Sigmoid colon (tissue), 6 donors: ENCODE measurements at regions not wholly inside any gene's neighbourhood (a gene's known extent, or its start where the extent isn't known, plus 50 kb on each side); places are given as distances from the start of the nearest gene placed in this dataset.
A peak's percentile ranks its signal among the peaks of the same experiment; 100 is the strongest.

ENCODE experiments used
- DNase-seq: peaks from one replicate; pipeline ENCODE4 v3.0.0-alpha.2; 2019
- H3K27ac ChIP-seq, 4 donors: fragments of 200-600 bp; sonication (generic); one replicate each; pipeline ENCODE4 v1.5.1; 2016 to 2019; ENCODE audit warnings: mild to moderate bottlenecking in 1 of 4
- H3K27me3 ChIP-seq, 3 donors: fragments of 200-600 bp; sonication (generic); one replicate each; pipeline ENCODE4 v1.5.1; 2019; ENCODE audit warnings: mild to moderate bottlenecking in 1 of 3
- H3K36me3 ChIP-seq, 4 donors: fragments of 200-600 bp; sonication (generic); one replicate each; pipeline ENCODE4 v1.5.1; 2016 to 2019
- H3K4me1 ChIP-seq, 4 donors: fragments of 200-600 bp; sonication (generic); one replicate each; pipeline ENCODE4 v1.5.1; 2017 to 2019
- H3K4me3 ChIP-seq, 4 donors: fragments of 200-600 bp; sonication (generic); one replicate each; pipeline ENCODE4 v1.5.1; 2017 to 2019; ENCODE audit warnings: mild to moderate bottlenecking in 2 of 4, moderate library complexity in 1 of 4
- H3K9me3 ChIP-seq, 4 donors: fragments of 200-600 bp in 3 of 4; sonication (generic) in 3 of 4; one replicate each; pipeline versions ENCODE4 v1.5.1 to v1.6.1; 2013 to 2019
- EP300 ChIP-seq, 4 donors: sonication (generic); formaldehyde crosslinking; IDR thresholded peaks; one replicate each; pipeline ENCODE4 v1.6.1; 2017; ENCODE audit warnings: antibody characterized with exemption in 4 of 4
- POLR2A ChIP-seq, 2 donors: fragments of 450-650 bp; IDR thresholded peaks; one replicate each; pipeline ENCODE4 v1.6.1; 2016; ENCODE audit warnings: antibody characterized with exemption in 2 of 2, mild to moderate bottlenecking in 2 of 2, moderate library complexity in 2 of 2
- POLR2AphosphoS5 ChIP-seq, 4 donors: sonication (generic); formaldehyde crosslinking; IDR thresholded peaks; one replicate each; pipeline ENCODE4 v1.6.1; 2017; ENCODE audit warnings: antibody characterized with exemption in 4 of 4
- WGBS, 2 donors: extraction: QIAGEN DNeasy Blood & Tissue Kit; methylation state at CpG; one replicate each; pipeline ENCODE4 v1.1.7; 2013; 5-methylcytosine and 5-hydroxymethylcytosine counted together
- intact Hi-C: fragments of 100-400 bp; cut with DNase I; formaldehyde crosslinking; loops from one replicate; pipeline ENCODE4 v1.15.1; 2023
- TF ChIP-seq, protein P1 (sequence below), 4 experiments: fragments of 450-650 bp in 3 of 4; fragments of 200-600 bp in 1 of 4; IDR thresholded peaks; one replicate each; pipeline ENCODE4 v1.5.1; 2016 to 2019; ENCODE audit warnings: antibody characterized with exemption in 4 of 4, mild to moderate bottlenecking in 3 of 4, moderate library complexity in 2 of 4
- donor health status: healthy with polysubstance abuse.
- donor health status: healthy.

- Histone ChIP-seq H3K27ac (no peak overlapping the region), H3K4me1 (peaks cover 0 to 11% (median 0%) of the 10 kb centered on the region in 4 donors), H3K36me3 (no peaks in the 10 kb centered on the region), H3K27me3 (no peaks in the 10 kb centered on the region), H3K4me3 (no peak overlapping the region), H3K9me3 (no peaks in the 10 kb centered on the region)
- intact Hi-C loops = no loop called here
- WGBS, 2 donors = 73 to 79% methylated on average over 4 of the region's 4 CpGs
- TF ChIP-seq POLR2A (IDR thresholded peaks at IDR 0.05) = no peak
- TF ChIP-seq, protein P1, sequence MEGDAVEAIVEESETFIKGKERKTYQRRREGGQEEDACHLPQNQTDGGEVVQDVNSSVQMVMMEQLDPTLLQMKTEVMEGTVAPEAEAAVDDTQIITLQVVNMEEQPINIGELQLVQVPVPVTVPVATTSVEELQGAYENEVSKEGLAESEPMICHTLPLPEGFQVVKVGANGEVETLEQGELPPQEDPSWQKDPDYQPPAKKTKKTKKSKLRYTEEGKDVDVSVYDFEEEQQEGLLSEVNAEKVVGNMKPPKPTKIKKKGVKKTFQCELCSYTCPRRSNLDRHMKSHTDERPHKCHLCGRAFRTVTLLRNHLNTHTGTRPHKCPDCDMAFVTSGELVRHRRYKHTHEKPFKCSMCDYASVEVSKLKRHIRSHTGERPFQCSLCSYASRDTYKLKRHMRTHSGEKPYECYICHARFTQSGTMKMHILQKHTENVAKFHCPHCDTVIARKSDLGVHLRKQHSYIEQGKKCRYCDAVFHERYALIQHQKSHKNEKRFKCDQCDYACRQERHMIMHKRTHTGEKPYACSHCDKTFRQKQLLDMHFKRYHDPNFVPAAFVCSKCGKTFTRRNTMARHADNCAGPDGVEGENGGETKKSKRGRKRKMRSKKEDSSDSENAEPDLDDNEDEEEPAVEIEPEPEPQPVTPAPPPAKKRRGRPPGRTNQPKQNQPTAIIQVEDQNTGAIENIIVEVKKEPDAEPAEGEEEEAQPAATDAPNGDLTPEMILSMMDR (IDR thresholded peaks at IDR 0.05) = no peak
- no peak for TF ChIP-seq POLR2AphosphoS5 (IDR thresholded peaks at IDR 0.05)
- TF ChIP-seq EP300 (IDR thresholded peaks at IDR 0.05) = no peak
- DNase-seq = no peak
Observed at GRCh38 chr10:78821052-78821451, 247.7 kb upstream of the ZMIZ1 start.

DNA sequence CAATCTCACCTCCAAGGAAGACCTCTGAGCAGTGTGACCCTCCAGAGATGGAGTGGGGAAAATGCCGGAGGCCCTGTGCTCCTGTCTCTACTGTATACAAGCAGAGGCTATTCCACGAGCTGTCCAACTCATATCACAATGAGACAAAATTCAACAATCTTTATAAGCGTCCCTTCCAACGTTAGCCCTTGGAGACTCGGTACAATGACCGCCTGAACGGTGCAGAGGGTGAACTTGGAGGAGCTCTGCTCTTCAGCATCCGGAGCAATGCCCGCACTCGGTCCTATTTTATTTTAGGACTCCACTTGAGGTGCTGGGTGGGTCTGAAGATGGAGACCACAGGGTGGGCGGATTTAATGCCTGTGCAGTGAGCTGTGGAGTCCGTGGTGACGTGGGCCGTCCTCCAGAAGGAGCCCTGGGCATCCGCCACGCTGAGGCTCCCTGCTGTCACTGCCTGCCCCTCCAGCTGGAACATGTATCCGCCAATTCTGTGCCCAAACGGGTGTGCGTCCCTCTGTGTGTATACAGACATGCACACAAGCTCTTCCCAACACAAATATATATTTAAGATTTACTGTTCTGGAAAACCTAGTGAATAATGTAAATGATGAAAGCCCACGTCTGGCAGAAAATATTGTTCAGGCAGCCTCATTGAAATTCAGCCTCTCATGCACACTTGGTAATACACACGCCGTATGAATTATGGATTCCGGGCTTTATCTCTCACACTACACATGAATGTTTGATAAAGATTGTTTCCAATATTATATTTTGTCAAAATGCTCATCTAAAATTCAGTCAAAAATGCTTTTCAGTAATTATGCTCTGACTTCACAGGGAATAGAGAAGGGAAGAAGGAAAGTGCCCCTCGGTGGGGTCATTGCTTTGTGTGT, 239.9 kb upstream of the ZMIZ1 start:
- Histone ChIP-seq H3K27ac (peak overlapping the region in 1 of 4 donors; percentile 62), H3K27me3 (no peaks in the 10 kb centered on the region), H3K9me3 (peaks cover 0 to 2% (median 0%) of the 10 kb centered on the region in 4 donors), H3K36me3 (no peaks in the 10 kb centered on the region), H3K4me1 (peaks cover 0 to 29% (median 21%) of the 10 kb centered on the region in 4 donors), H3K4me3 (no peak overlapping the region)
- TF ChIP-seq POLR2A (IDR thresholded peaks at IDR 0.05) (no peak), POLR2AphosphoS5 (IDR thresholded peaks at IDR 0.05) (no peak), EP300 (IDR thresholded peaks at IDR 0.05) (no peak)
- TF ChIP-seq, protein P1 (IDR thresholded peaks at IDR 0.05) = no peak
- no peak for DNase-seq
- 79 to 84% methylated on average over 24 of the region's 24 CpGs for WGBS, 2 donors
- intact Hi-C loops = no loop called here

DNA sequence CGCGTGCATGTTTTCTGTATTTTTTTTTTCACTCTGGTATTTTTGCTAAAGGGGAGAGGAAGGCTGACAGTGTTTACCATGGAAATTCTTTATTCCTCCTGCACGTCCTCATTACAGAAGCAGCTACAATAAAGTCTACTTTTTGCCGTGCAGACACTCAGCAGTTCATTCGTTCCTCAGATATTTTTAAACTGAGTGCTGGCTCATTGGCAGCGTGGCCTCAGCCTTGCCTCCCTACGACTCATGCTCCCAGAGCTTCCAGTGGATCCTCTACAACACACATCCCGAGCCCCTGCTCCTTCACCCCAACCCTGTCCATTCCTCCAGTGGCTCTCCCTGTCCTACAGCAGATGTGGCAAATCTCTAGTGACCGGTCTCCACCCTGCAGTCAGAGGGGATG, 239.2 kb upstream of the ZMIZ1 start:
- Histone ChIP-seq H3K36me3 (no peaks in the 10 kb centered on the region), H3K4me1 (peaks cover 0 to 29% (median 21%) of the 10 kb centered on the region in 4 donors), H3K27ac (peak overlapping the region in 1 of 4 donors; percentile 62), H3K27me3 (no peaks in the 10 kb centered on the region), H3K4me3 (no peak overlapping the region), H3K9me3 (peaks cover 0 to 2% (median 0%) of the 10 kb centered on the region in 4 donors)
- TF ChIP-seq POLR2AphosphoS5 (IDR thresholded peaks at IDR 0.05) (peak in 1 of 4 donors; percentile 6), EP300 (IDR thresholded peaks at IDR 0.05) (no peak)
- TF ChIP-seq, protein P1 (IDR thresholded peaks at IDR 0.05) = no peak
- 59 to 65% methylated on average over 9 of the region's 9 CpGs for WGBS, 2 donors
- intact Hi-C loops = no loop called here
- no peak for DNase-seq

- TF ChIP-seq EP300 (IDR thresholded peaks at IDR 0.05) (no peak), POLR2A (IDR thresholded peaks at IDR 0.05) (no peak), POLR2AphosphoS5 (IDR thresholded peaks at IDR 0.05) (no peak)
- TF ChIP-seq, protein P1 (IDR thresholded peaks at IDR 0.05) = no peak
- H3K27me3 ChIP-seq = no peaks in the 10 kb centered on the region
- H3K4me1 ChIP-seq = peaks cover 0 to 29% (median 21%) of the 10 kb centered on the region in 4 donors
- intact Hi-C loops = no loop called here
- H3K4me3 ChIP-seq = no peak overlapping the region
- 57 to 61% methylated on average over 7 of the region's 7 CpGs for WGBS, 2 donors
- H3K9me3 ChIP-seq = peaks cover 0 to 2% (median 0%) of the 10 kb centered on the region in 4 donors
- no peak for DNase-seq
- no peaks in the 10 kb centered on the region for H3K36me3 ChIP-seq
- peak overlapping the region in 1 of 4 donors; percentile 62 for H3K27ac ChIP-seq
Observed at GRCh38 chr10:78830062-78830975, 238.4 kb upstream of the ZMIZ1 start.
